Liver (tissue), 8 donors: ENCODE measurements at regions not wholly inside any gene's neighbourhood (a gene's known extent, or its start where the extent isn't known, plus 50 kb on each side); places are given as distances from the start of the nearest gene placed in this dataset.
"Not testable (repeated sequence)": the region's sequence is repeated elsewhere in the genome, so short reads cannot be mapped to it uniquely, and the experiment has no call there.

Source experiments
- DNase-seq: peaks from one replicate; pipeline ENCODE4 v3.0.0-alpha.2; 2017; ENCODE audit warnings: low spot score
- H3K27ac ChIP-seq, 2 donors: one replicate each; pipeline ENCODE4 v1.7.0; 2013; ENCODE audit warnings: inconsistent platforms in 2 of 2, low read length in 2 of 2, control low read depth in 1 of 2, low read depth in 1 of 2, mild to moderate bottlenecking in 1 of 2
- H3K27me3 ChIP-seq, 4 donors: one replicate each; pipeline versions ENCODE4 v1.6.1 to v1.7.0; 2013; ENCODE audit warnings: low read length in 3 of 4, inconsistent platforms in 1 of 4, mild to moderate bottlenecking in 1 of 4, moderate library complexity in 1 of 4; ENCODE audit not compliant: control insufficient read depth in 4 of 4, insufficient read depth in 4 of 4
- H3K36me3 ChIP-seq, 4 donors: one replicate each; pipeline versions ENCODE4 v1.6.1 to v1.7.0; 2013; ENCODE audit warnings: low read length in 3 of 4, mild to moderate bottlenecking in 3 of 4, low read depth in 1 of 4, moderate library complexity in 1 of 4; ENCODE audit not compliant: control insufficient read depth in 4 of 4, insufficient read depth in 3 of 4
- H3K4me1 ChIP-seq, 4 donors: one replicate each; pipeline versions ENCODE4 v1.6.1 to v1.7.0; 2013; ENCODE audit warnings: low read length in 3 of 4, mild to moderate bottlenecking in 3 of 4, moderate library complexity in 1 of 4; ENCODE audit not compliant: control insufficient read depth in 4 of 4, insufficient read depth in 4 of 4
- H3K4me3 ChIP-seq, 3 donors: one replicate each; pipeline versions ENCODE4 v1.6.1 to v1.7.0; 2013; ENCODE audit warnings: low read length in 3 of 3, control low read depth in 1 of 3, low read depth in 1 of 3, mild to moderate bottlenecking in 1 of 3
- H3K9ac ChIP-seq, 2 donors: one replicate each; pipeline ENCODE4 v1.7.0; 2013; ENCODE audit warnings: low read length in 2 of 2, mild to moderate bottlenecking in 2 of 2, moderate library complexity in 2 of 2, control low read depth in 1 of 2, low read depth in 1 of 2
- H3K9me3 ChIP-seq, 4 donors: one replicate each; pipeline versions ENCODE4 v1.6.1 to v1.7.0; 2013; ENCODE audit warnings: low read length in 3 of 4; ENCODE audit not compliant: control insufficient read depth in 4 of 4
- CTCF ChIP-seq: fragments of 150-350 bp; IDR thresholded peaks from 2 replicates; pipeline ENCODE4 v1.5.1; 2017; ENCODE audit warnings: improper control_type of control experiment, low read depth, low read length; ENCODE audit not compliant: missing input control
- EGR1 ChIP-seq, 2 donors: IDR thresholded peaks; 2 replicates each; pipeline ENCODE4 v1.6.1; 2016 to 2018; ENCODE audit warnings: antibody characterized with exemption in 2 of 2, low read depth in 2 of 2
- FOXA1 ChIP-seq: IDR thresholded peaks from 2 replicates; pipeline ENCODE4 v1.6.1; 2016; ENCODE audit warnings: antibody characterized with exemption
- GABPA ChIP-seq, 2 donors: IDR thresholded peaks in 1 of 2; conservative IDR thresholded peaks in 1 of 2; 2 replicates each; pipeline ENCODE4 v1.6.1; 2016; ENCODE audit warnings: antibody characterized with exemption in 2 of 2, mild to moderate bottlenecking in 1 of 2, moderate library complexity in 1 of 2
- HNF4G ChIP-seq: IDR thresholded peaks from 2 replicates; pipeline ENCODE4 v1.6.1; 2016; ENCODE audit warnings: antibody characterized with exemption
- JUND ChIP-seq, 2 donors: IDR thresholded peaks; 2 replicates each; pipeline ENCODE4 v1.6.1; 2016; ENCODE audit warnings: antibody characterized with exemption in 2 of 2
- MAX ChIP-seq: IDR thresholded peaks from 2 replicates; pipeline ENCODE4 v1.6.1; 2016; ENCODE audit warnings: antibody characterized with exemption
- NR2F2 ChIP-seq: IDR thresholded peaks from 2 replicates; pipeline ENCODE4 v1.6.1; 2016; ENCODE audit warnings: antibody characterized with exemption
- RAD21 ChIP-seq, 2 donors: IDR thresholded peaks; 2 replicates each; pipeline ENCODE4 v1.6.1; 2016; ENCODE audit warnings: antibody characterized with exemption in 2 of 2, mild to moderate bottlenecking in 2 of 2
- RXRA ChIP-seq, 2 donors: IDR thresholded peaks; 2 replicates each; pipeline ENCODE4 v1.6.1; 2017 to 2018; ENCODE audit warnings: antibody characterized with exemption in 2 of 2, mild to moderate bottlenecking in 1 of 2
- SP1 ChIP-seq: IDR thresholded peaks from 2 replicates; pipeline ENCODE4 v1.6.1; 2018; ENCODE audit warnings: antibody characterized with exemption, mild to moderate bottlenecking
- WGBS: extraction: QIAGEN DNeasy Blood & Tissue Kit; methylation state at CpG from one replicate; pipeline ENCODE4 v1.1.7; 2013; 5-methylcytosine and 5-hydroxymethylcytosine counted together
- donor health status: healthy.
- donor health status: healthy.
- donor health status: healthy.
- donor health status: healthy.
- donor health status: healthy.

- Histone ChIP-seq H3K4me1 (no peaks in the 10 kb centered on the region), H3K9ac (no peak overlapping the region), H3K9me3 (peaks cover 5 to 20% (median 11%) of the 10 kb centered on the region in 4 donors), H3K4me3 (no peak overlapping the region), H3K27ac (no peak overlapping the region), H3K27me3 (no peaks in the 10 kb centered on the region), H3K36me3 (no peaks in the 10 kb centered on the region)
- 82% methylated on average over 5 of the region's 5 CpGs for WGBS
- DNase-seq: no peak
- TF ChIP-seq RAD21 (IDR thresholded peaks at IDR 0.05) (no peak), GABPA (IDR thresholded peaks at IDR 0.05 in 1 of 2, conservative IDR thresholded peaks at IDR 0.05 in 1 of 2) (no peak), FOXA1 (no peak), EGR1 (IDR thresholded peaks at IDR 0.05; ENCODE audit: low read depth in 2 of 2) (no peak)
Measured at GRCh38 chrX:889966-890651, 259.5 kb downstream of the SHOX start.

- not testable (repeated sequence) for H3K4me3 ChIP-seq, H3K27me3 ChIP-seq, DNase-seq, H3K36me3 ChIP-seq, H3K4me1 ChIP-seq, H3K9ac ChIP-seq, H3K27ac ChIP-seq
- peaks cover 5 to 20% (median 10%) of the 10 kb centered on the region in 4 donors for H3K9me3 ChIP-seq
- 90% methylated on average over 13 of the region's 13 CpGs for WGBS
Measured at GRCh38 chrX:887724-888123, 257.1 kb downstream of the SHOX start.

GRCh38 chrX:883588-883987 lies 253.0 kb downstream of the SHOX start:
- no peaks in the 10 kb centered on the region for H3K27me3 ChIP-seq
- no peak for TF ChIP-seq SP1
- no peak for TF ChIP-seq HNF4G
- TF ChIP-seq MAX: no peak
- no peak for TF ChIP-seq EGR1 (IDR thresholded peaks at IDR 0.05; ENCODE audit: low read depth in 2 of 2)
- no peak for TF ChIP-seq RXRA (IDR thresholded peaks at IDR 0.05)
- no peak for TF ChIP-seq RAD21 (IDR thresholded peaks at IDR 0.05)
- no peak for TF ChIP-seq JUND (IDR thresholded peaks at IDR 0.05)
- TF ChIP-seq CTCF: no peak
- no peak for TF ChIP-seq NR2F2
- no peak for DNase-seq
- 58% methylated on average over 10 of the region's 10 CpGs for WGBS
- H3K4me3 ChIP-seq: no peak overlapping the region
- H3K4me1 ChIP-seq: no peaks in the 10 kb centered on the region
- H3K27ac ChIP-seq: no peak overlapping the region
- H3K36me3 ChIP-seq: no peaks in the 10 kb centered on the region
- H3K9me3 ChIP-seq: peaks cover 0 to 4% (median under 1%) of the 10 kb centered on the region in 4 donors
- H3K9ac ChIP-seq: no peak overlapping the region

GRCh38 chrX:879756-880698 lies 249.4 kb downstream of the SHOX start:
- not testable (repeated sequence) for H3K4me1 ChIP-seq, H3K9ac ChIP-seq, H3K36me3 ChIP-seq, H3K27ac ChIP-seq, DNase-seq, H3K27me3 ChIP-seq, H3K4me3 ChIP-seq, H3K9me3 ChIP-seq
- 49% methylated on average over 11 of the region's 11 CpGs for WGBS
